Thoracic aorta (tissue), 2 donors: ENCODE measurements at regions not wholly inside any gene's neighbourhood (a gene's known extent, or its start where the extent isn't known, plus 50 kb on each side); places are given as distances from the start of the nearest gene placed in this dataset.
"Not testable (repeated sequence)": the region's sequence is repeated elsewhere in the genome, so short reads cannot be mapped to it uniquely, and the experiment has no call there.

Experiments
- ATAC-seq: fragments of 150-250 bp; one replicate; pipeline ENCODE4 v1.8.0; 2017; ENCODE audit warnings: low read depth; ENCODE audit not compliant: insufficient number of reproducible peaks, low FRiP score
- DNase-seq: peaks from one replicate; pipeline ENCODE4 v3.0.0-alpha.2; 2020; ENCODE audit warnings: low spot score
- H3K27ac ChIP-seq, 2 donors: fragments of 200-600 bp; sonication (generic); 1 replicate in 1 of 2; 2 replicates in 1 of 2; pipeline ENCODE4 v1.5.1; 2016; ENCODE audit warnings: mild to moderate bottlenecking in 2 of 2, moderate library complexity in 2 of 2
- H3K27me3 ChIP-seq: fragments of 200-600 bp; sonication (generic); replicated peaks from 2 replicates; pipeline ENCODE4 v1.6.0; 2016; ENCODE audit warnings: mild to moderate bottlenecking; ENCODE audit not compliant: insufficient read depth
- H3K36me3 ChIP-seq: fragments of 200-600 bp; sonication (generic); one replicate; pipeline ENCODE4 v1.5.1; 2016
- H3K4me1 ChIP-seq, 2 donors: fragments of 200-600 bp; sonication (generic); 1 replicate in 1 of 2; 2 replicates in 1 of 2; pipeline versions ENCODE4 v1.5.1 to v1.6.0; 2016; ENCODE audit warnings: low read depth in 2 of 2, mild to moderate bottlenecking in 1 of 2; ENCODE audit not compliant: control insufficient read depth in 1 of 2
- H3K4me3 ChIP-seq: fragments of 200-600 bp; sonication (generic); 2 replicates; pipeline ENCODE4 v1.5.1; 2016; ENCODE audit warnings: mild to moderate bottlenecking
- H3K9me3 ChIP-seq: fragments of 200-600 bp; sonication (generic); 2 replicates; pipeline ENCODE4 v1.5.1; 2016
- CTCF ChIP-seq: fragments of 200-600 bp; sonication (generic); IDR thresholded peaks from one replicate; pipeline ENCODE4 v1.5.1; 2019; ENCODE audit warnings: antibody characterized with exemption

DNA sequence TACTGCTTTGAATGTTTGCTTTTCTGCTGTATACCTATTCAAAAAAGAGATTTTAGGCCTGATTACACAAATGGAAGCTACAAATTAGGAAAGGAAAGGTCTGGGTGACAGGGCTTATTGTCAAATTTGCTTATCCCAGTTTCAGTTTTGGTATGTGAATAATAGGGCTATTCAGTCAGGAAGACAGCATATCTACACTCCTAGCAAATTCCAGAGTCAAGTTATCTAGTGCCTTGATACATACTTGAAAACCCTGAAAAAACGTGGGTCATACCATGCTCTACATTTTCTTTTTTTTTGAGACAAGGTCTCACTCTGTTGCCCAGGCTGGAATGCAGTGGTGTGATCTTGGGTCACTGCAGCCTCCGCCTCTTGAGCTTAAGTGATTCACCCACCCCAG, 59.2 kb upstream of the CCDC180 start:
- H3K9me3 ChIP-seq, H3K36me3 ChIP-seq, ATAC-seq, H3K27me3 ChIP-seq, H3K4me1 ChIP-seq, H3K4me3 ChIP-seq, DNase-seq, H3K27ac ChIP-seq: not testable (repeated sequence)

- TF ChIP-seq CTCF, result no peak
- no peak for ATAC-seq
Measured at GRCh38 chr9:97243606-97244005, 63.9 kb upstream of the CCDC180 start.

GRCh38 chr9:97241430-97241829, 66.0 kb upstream of the CCDC180 start:
- not testable (repeated sequence) for DNase-seq, H3K27ac ChIP-seq, H3K36me3 ChIP-seq, H3K27me3 ChIP-seq, H3K4me1 ChIP-seq, ATAC-seq, H3K9me3 ChIP-seq, H3K4me3 ChIP-seq

More at GRCh38 chr9:97243606-97244005, 63.9 kb upstream of the CCDC180 start:
- H3K27me3 ChIP-seq, result no peaks in the 10 kb centered on the region
- H3K4me1 ChIP-seq, result peaks cover 3 to 8% of the 10 kb centered on the region in 2 donors
- peaks cover 6% of the 10 kb centered on the region for H3K36me3 ChIP-seq
- no peak overlapping the region for H3K4me3 ChIP-seq
- no peaks in the 10 kb centered on the region for H3K9me3 ChIP-seq
- DNase-seq, result no peak
- H3K27ac ChIP-seq, result no peak overlapping the region

GRCh38 chr9:97237951-97238889, 69.2 kb upstream of the CCDC180 start:
- Histone ChIP-seq H3K36me3 (no peaks in the 10 kb centered on the region), H3K4me3 (peak overlapping the region; percentile 81), H3K9me3 (no peaks in the 10 kb centered on the region), H3K4me1 (peaks cover 3 to 8% of the 10 kb centered on the region in 2 donors), H3K27ac (peak overlapping the region; percentile 57), H3K27me3 (no peaks in the 10 kb centered on the region)
- ATAC-seq, result peak; percentile 58
- peak; percentile 23 for DNase-seq
- TF ChIP-seq CTCF, result no peak

GRCh38 chr9:97237311-97237786, 70.1 kb upstream of the CCDC180 start:
- Histone ChIP-seq H3K27me3 (no peaks in the 10 kb centered on the region), H3K27ac (no peak overlapping the region), H3K36me3 (no peaks in the 10 kb centered on the region), H3K4me1 (peaks cover 3 to 8% of the 10 kb centered on the region in 2 donors), H3K9me3 (no peaks in the 10 kb centered on the region), H3K4me3 (peak overlapping the region; percentile 81)
- no peak for TF ChIP-seq CTCF
- DNase-seq (no peak), ATAC-seq (no peak)

DNA sequence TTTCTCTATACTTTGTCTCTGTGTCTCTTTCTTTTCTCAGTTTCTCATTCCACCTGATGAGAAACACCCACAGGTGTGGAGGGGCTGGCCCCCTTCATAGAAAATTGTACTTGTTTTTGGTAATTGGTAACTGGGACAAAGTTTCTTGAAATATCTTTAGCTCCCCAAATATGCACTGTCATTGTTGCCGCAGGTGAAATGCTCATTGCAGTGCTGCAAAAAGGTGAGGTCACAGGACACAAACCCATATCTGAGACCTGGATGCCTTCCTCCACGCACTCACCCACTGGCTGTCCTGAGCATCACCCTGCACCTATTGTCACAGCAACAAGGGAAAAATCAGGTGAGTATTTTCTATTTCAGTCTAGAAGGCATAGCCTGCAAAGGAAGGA, 74.5 kb upstream of the CCDC180 start:
- DNase-seq, H3K9me3 ChIP-seq, H3K27ac ChIP-seq, H3K36me3 ChIP-seq, H3K27me3 ChIP-seq, H3K4me1 ChIP-seq, ATAC-seq, H3K4me3 ChIP-seq: not testable (repeated sequence)

DNA sequence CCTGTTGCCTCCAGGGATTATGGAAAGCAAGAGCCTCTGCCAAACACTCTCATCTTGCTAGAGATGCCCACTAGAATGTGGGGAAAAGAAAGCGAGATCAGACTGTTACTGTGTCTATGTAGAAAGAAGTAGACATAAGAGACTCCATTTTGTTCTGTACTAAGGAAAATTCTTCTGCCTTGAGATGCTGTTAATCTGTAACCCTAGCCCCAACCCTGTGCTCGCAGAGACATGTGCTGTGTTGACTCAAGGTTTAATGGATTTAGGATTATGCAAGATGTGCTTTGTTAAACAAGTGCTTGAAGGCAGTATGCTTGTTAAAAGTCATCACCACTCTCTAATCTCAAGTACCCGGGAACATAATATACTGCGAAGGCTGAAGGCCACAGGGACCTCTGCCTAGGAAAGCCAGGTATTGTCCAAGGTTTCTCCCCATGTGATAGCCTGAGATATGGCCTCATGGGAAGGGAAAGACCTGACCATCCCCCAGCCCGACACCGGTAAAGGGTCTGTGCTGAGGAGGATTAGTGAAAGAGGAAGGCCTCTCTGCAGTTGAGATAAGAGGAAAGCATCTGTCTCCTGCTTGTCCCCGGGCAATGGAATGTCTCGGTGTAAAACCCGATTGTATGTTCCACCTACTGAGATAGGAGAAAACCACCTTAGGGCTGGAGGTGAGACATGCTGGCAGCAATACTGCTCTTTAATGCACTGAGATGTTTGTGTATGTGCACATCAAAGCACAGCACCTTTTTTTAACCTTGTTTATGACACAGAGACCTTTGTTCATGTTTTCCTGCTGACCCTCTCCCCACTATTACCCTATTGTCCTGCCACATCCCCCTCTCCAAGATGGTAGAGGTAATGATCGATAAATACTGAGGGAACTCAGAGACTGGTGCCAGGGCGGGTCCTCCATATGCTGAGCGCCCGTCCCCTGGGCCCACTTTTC, 75.1 kb upstream of the CCDC180 start:
- H3K27ac ChIP-seq, ATAC-seq, H3K4me1 ChIP-seq, DNase-seq, H3K27me3 ChIP-seq, H3K36me3 ChIP-seq, H3K4me3 ChIP-seq, H3K9me3 ChIP-seq: not testable (repeated sequence)

- not testable (repeated sequence) for H3K9me3 ChIP-seq, DNase-seq, ATAC-seq, H3K27ac ChIP-seq, H3K4me1 ChIP-seq, H3K36me3 ChIP-seq, H3K27me3 ChIP-seq, H3K4me3 ChIP-seq
Measured at GRCh38 chr9:97222393-97222792, 85.1 kb upstream of the CCDC180 start.
